GM12878 (cell line): ENCODE measurements at regions not wholly inside any gene's neighbourhood (a gene's known extent, or its start where the extent isn't known, plus 50 kb on each side); places are given as distances from the start of the nearest gene placed in this dataset.

Source experiments
- BRCA1 ChIP-seq: IDR thresholded peaks from 2 replicates; pipeline ENCODE4 v1.6.1; 2011; ENCODE audit warnings: low read depth, low read length, improper control_type of control experiment
- CTCF ChIP-seq, 3 experiments: IDR thresholded peaks in 2 of 3; conservative IDR thresholded peaks in 1 of 3; 2 replicates each; pipeline ENCODE4 v1.5.1; 2011; ENCODE audit warnings: low read depth in 3 of 3, low read length in 3 of 3, mild to moderate bottlenecking in 3 of 3, control low read depth in 2 of 3, moderate library complexity in 2 of 3, inconsistent platforms in 1 of 3, mixed read lengths in 1 of 3; ENCODE audit not compliant: control insufficient read depth in 2 of 3, insufficient read depth in 1 of 3; ENCODE audit errors: extremely low read depth in 1 of 3
- HCFC1 ChIP-seq: fragments of 150-350 bp; IDR thresholded peaks from 2 replicates; pipeline ENCODE4 v1.6.1; 2014; ENCODE audit warnings: low read length
- KDM1A ChIP-seq: fragments of 200-600 bp; sonication (generic); IDR thresholded peaks from 2 replicates; pipeline ENCODE4 v1.6.1; 2016; ENCODE audit warnings: borderline replicate concordance
- POLR2A ChIP-seq: IDR thresholded peaks from 2 replicates; pipeline ENCODE4 v1.6.1; 2011; ENCODE audit warnings: low read depth, mild to moderate bottlenecking, low read length
- ZZZ3 ChIP-seq: IDR thresholded peaks from 2 replicates; pipeline ENCODE4 v1.6.1; 2011; ENCODE audit warnings: low read depth; ENCODE audit not compliant: control insufficient read depth, insufficient read length

GRCh38 chr11:87924125-87924524 lies 251.1 kb downstream of the RAB38 start:
- no peak for TF ChIP-seq KDM1A
- TF ChIP-seq POLR2A, result no peak
- no peak for TF ChIP-seq CTCF (IDR thresholded peaks at IDR 0.05 in 2 of 3, conservative IDR thresholded peaks at IDR 0.05 in 1 of 3; ENCODE audit: control insufficient read depth in 2 of 3, extremely low read depth in 1 of 3, insufficient read depth in 1 of 3, low read depth in 3 of 3, low read length in 3 of 3)
- no peak for TF ChIP-seq HCFC1
- no peak for TF ChIP-seq BRCA1
- no peak for TF ChIP-seq ZZZ3
